Activated CD4-positive, alpha-beta T cell treated with anti-CD3 and anti-CD28 coated beads, Interleukin-2, amount 10 ng/mL, durations not matched to agents 24 days and 14 days (primary cell): ENCODE measurements at regions not wholly inside any gene's neighbourhood (a gene's known extent, or its start where the extent isn't known, plus 50 kb on each side); places are given as distances from the start of the nearest gene placed in this dataset.
"Not testable (repeated sequence)": the region's sequence is repeated elsewhere in the genome, so short reads cannot be mapped to it uniquely, and the experiment has no call there.

Experiments used
- DNase-seq: peaks from one replicate; pipeline ENCODE4 v3.0.0; 2022
- H3K27ac Mint-ChIP-seq: one replicate; pipeline ENCODE4 v1.8.0; 2022; ENCODE audit warnings: mild to moderate bottlenecking, mixed read lengths
- H3K27me3 Mint-ChIP-seq: one replicate; pipeline ENCODE4 v1.8.0; 2022; ENCODE audit warnings: mixed read lengths
- H3K36me3 Mint-ChIP-seq: one replicate; pipeline ENCODE4 v1.8.0; 2022; ENCODE audit warnings: low read depth, mild to moderate bottlenecking, mixed read lengths
- H3K4me1 Mint-ChIP-seq: one replicate; pipeline ENCODE4 v1.8.0; 2021; ENCODE audit warnings: mixed read lengths
- H3K4me3 Mint-ChIP-seq: one replicate; pipeline ENCODE4 v1.8.0; 2022; ENCODE audit warnings: mild to moderate bottlenecking, moderate library complexity, mixed read lengths
- H3K9me3 Mint-ChIP-seq: one replicate; pipeline ENCODE4 v1.8.0; 2021; ENCODE audit warnings: mixed read lengths
- intact Hi-C: fragments of 100-400 bp; cut with micrococcal nuclease; formaldehyde crosslinking; loops from one replicate; pipeline ENCODE4 v1.15.1; 2023

- peaks cover 31% of the 10 kb centered on the region for H3K9me3 Mint-ChIP-seq
- no peak for DNase-seq
- H3K27me3 Mint-ChIP-seq: no peaks in the 10 kb centered on the region
- H3K36me3 Mint-ChIP-seq: peaks cover 6% of the 10 kb centered on the region
- peaks cover 26% of the 10 kb centered on the region for H3K4me1 Mint-ChIP-seq
- intact Hi-C loops: no loop called here
- no peak overlapping the region for H3K4me3 Mint-ChIP-seq
- no peak overlapping the region for H3K27ac Mint-ChIP-seq
These were observed 591.4 kb upstream of the NR2F2 start for GRCh38 chr15:95739131-95739530.

- Mint-ChIP-seq H3K27ac (no peak overlapping the region), H3K4me3 (no peak overlapping the region), H3K27me3 (no peaks in the 10 kb centered on the region), H3K9me3 (peaks cover 22% of the 10 kb centered on the region), H3K4me1 (peaks cover 10% of the 10 kb centered on the region), H3K36me3 (no peaks in the 10 kb centered on the region)
- DNase-seq: no peak
- intact Hi-C loops: no loop called here
These were observed 588.7 kb upstream of the NR2F2 start for GRCh38 chr15:95741830-95742229.

GRCh38 chr15:95742256-95742655 is 588.2 kb upstream of the NR2F2 start:
- no peaks in the 10 kb centered on the region for H3K36me3 Mint-ChIP-seq
- H3K4me1 Mint-ChIP-seq: peaks cover 10% of the 10 kb centered on the region
- peaks cover 20% of the 10 kb centered on the region for H3K9me3 Mint-ChIP-seq
- H3K4me3 Mint-ChIP-seq: no peak overlapping the region
- H3K27ac Mint-ChIP-seq: no peak overlapping the region
- intact Hi-C loops: no loop called here
- no peak for DNase-seq
- H3K27me3 Mint-ChIP-seq: no peaks in the 10 kb centered on the region

DNA sequence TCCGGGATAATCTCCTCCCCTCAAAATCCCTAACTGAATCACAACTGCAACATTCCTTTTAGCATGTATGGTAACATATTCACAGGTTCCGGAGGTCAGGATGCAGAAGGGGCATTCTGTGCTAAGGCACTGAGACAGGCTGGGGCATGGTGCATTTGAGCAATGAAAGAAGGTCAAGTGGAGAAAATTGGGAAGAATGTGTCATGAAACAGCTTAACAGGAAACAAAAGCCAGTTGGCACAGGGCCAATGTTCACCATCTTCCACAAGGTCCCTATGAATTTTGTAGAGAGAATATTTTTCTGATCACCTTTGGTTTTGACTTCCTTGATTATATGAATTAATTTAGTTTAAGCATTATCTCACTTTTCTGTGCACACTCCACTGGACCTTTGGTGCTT is 587.7 kb upstream of the NR2F2 start:
- Mint-ChIP-seq H3K36me3 (no peaks in the 10 kb centered on the region), H3K9me3 (peaks cover 19% of the 10 kb centered on the region), H3K4me1 (peaks cover 10% of the 10 kb centered on the region), H3K4me3 (no peak overlapping the region), H3K27me3 (no peaks in the 10 kb centered on the region), H3K27ac (no peak overlapping the region)
- no peak for DNase-seq
- intact Hi-C loops: no loop called here

- H3K27me3 Mint-ChIP-seq: peaks cover 12% of the 10 kb centered on the region
- intact Hi-C loops: no loop called here
- no peaks in the 10 kb centered on the region for H3K9me3 Mint-ChIP-seq
- H3K4me3 Mint-ChIP-seq: no peak overlapping the region
- no peaks in the 10 kb centered on the region for H3K36me3 Mint-ChIP-seq
- no peak overlapping the region for H3K27ac Mint-ChIP-seq
- no peak for DNase-seq
- H3K4me1 Mint-ChIP-seq: no peaks in the 10 kb centered on the region
These were observed 573.3 kb upstream of the NR2F2 start for GRCh38 chr15:95757171-95757570.

DNA sequence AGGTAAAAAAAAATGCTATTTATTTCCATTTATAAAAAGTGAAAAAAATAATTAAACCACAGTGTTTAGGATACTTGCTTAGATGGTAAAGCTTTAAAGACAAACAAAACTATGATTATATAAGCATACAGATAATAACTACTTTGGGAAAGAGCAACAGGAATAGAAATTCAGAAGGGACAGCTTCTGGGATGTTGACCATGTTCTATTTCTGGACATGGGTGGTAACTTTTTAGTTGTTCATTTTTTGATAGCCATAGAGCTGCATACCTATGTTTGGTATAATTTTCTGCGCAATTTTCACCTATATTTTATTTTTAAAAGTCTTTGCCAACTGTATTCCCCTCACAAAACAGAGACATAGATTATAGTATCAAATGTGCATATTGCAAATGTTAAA is 572.0 kb upstream of the NR2F2 start:
- H3K4me3 Mint-ChIP-seq: no peak overlapping the region
- intact Hi-C loops: no loop called here

DNA sequence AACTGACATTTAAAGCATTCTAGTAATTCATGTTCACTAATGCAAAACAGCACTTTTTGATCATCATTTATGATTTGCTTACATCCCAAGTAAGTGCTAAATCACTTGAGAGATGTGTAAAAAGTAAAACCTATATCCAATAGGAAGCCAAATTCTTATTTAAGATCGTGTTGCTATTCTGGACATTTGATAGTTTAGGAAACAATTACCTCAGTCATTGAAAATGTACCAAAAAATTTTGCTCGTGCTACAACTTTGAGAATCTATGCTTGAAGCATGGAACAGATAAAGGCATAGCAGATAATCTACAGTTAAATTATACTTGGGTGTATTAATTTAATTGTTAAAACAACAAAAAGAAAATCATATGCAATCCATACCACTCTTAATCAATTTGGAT is 571.6 kb upstream of the NR2F2 start:
- no peaks in the 10 kb centered on the region for H3K4me1 Mint-ChIP-seq
- no peak overlapping the region for H3K27ac Mint-ChIP-seq
- no peaks in the 10 kb centered on the region for H3K36me3 Mint-ChIP-seq
- DNase-seq: no peak
- intact Hi-C loops: no loop called here
- H3K4me3 Mint-ChIP-seq: no peak overlapping the region
- H3K27me3 Mint-ChIP-seq: peaks cover 8% of the 10 kb centered on the region
- H3K9me3 Mint-ChIP-seq: no peaks in the 10 kb centered on the region

More for the DNA sequence above, 572.0 kb upstream of the NR2F2 start:
- Mint-ChIP-seq H3K27me3 (peaks cover 8% of the 10 kb centered on the region), H3K27ac (no peak overlapping the region), H3K4me1 (no peaks in the 10 kb centered on the region), H3K36me3 (no peaks in the 10 kb centered on the region), H3K9me3 (no peaks in the 10 kb centered on the region)
- no peak for DNase-seq

- intact Hi-C loops: no loop called here
- no peaks in the 10 kb centered on the region for H3K9me3 Mint-ChIP-seq
- H3K4me3 Mint-ChIP-seq: no peak overlapping the region
- H3K36me3 Mint-ChIP-seq: no peaks in the 10 kb centered on the region
- no peak overlapping the region for H3K27ac Mint-ChIP-seq
- no peaks in the 10 kb centered on the region for H3K4me1 Mint-ChIP-seq
- H3K27me3 Mint-ChIP-seq: peaks cover 8% of the 10 kb centered on the region
- no peak for DNase-seq
These were observed 570.0 kb upstream of the NR2F2 start for GRCh38 chr15:95760508-95760907.

DNA sequence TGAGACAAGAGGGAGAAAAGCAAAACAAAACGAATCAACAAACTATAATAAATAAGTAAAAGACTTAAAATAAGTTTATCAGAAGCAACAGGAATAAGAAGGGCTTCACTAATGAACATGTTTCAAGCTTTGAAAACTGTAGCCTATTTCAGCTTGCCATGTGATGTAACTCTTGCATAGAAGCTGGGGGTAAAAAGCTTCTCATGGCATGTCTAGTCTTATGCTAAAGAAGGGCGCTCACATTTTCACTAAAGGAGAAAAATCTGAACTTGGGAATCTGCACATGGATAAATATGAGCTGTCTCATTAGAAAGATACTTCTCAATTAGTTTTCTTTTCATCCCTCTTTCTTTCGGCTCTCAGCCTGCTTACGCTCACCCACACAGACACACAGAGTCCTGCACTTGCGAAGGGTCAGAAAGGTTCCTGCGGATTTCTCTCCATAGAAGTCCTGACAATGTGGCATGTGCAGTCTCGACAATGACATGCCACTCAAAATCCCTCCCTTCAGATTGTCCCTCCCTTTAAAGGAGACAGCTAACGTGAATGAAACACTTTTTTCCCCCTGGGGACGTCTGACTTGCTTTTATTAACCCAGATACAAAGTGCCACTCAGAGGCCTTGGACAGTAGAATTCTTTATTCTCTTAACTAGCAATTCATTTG is 568.9 kb upstream of the NR2F2 start:
- H3K27me3 Mint-ChIP-seq: peaks cover 8% of the 10 kb centered on the region
- no peak overlapping the region for H3K4me3 Mint-ChIP-seq
- no peak overlapping the region for H3K27ac Mint-ChIP-seq
- intact Hi-C loops: no loop called here
- H3K9me3 Mint-ChIP-seq: no peaks in the 10 kb centered on the region
- H3K36me3 Mint-ChIP-seq: no peaks in the 10 kb centered on the region
- no peak for DNase-seq
- H3K4me1 Mint-ChIP-seq: no peaks in the 10 kb centered on the region

DNA sequence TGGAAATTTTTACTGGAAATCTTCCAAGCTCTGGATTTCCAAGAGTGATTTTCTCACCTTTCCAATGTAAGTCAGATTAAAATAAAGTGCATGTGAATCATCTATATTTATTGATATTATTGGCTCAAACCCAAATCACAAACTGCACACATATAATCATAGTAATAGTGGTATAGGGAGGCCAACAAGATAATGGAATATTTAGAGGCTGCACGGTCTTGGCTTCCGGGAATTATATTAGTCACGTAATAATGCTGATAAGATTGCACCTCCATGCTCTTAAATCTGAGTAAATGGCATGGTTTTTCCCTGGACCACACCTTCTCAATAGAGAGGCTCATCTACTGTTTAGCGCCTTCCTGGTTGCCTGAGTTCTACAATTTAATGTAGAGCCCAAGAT is 567.1 kb upstream of the NR2F2 start:
- H3K4me1 Mint-ChIP-seq: no peaks in the 10 kb centered on the region
- H3K9me3 Mint-ChIP-seq: no peaks in the 10 kb centered on the region
- H3K27ac Mint-ChIP-seq: no peak overlapping the region
- H3K27me3 Mint-ChIP-seq: peaks cover 4% of the 10 kb centered on the region
- DNase-seq: no peak
- H3K4me3 Mint-ChIP-seq: no peak overlapping the region
- no peaks in the 10 kb centered on the region for H3K36me3 Mint-ChIP-seq
- intact Hi-C loops: no loop called here

DNA sequence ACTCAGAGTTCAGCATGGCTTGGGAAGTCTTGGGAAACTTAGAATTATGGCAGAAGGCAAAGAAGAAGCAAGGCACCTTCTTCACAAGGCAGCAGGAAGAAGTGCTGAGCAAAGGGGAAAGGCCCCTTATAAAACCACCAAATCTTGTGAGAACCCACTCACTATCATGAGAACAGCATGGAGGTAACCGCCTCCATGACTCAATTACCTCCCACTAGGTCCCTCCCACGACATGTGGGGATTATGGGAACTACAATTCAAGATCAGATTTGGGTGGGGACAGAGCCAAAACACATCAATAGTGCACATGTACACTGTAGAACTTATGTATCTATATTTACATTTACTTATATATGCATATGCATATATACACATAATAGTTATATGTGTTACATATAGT is 565.3 kb upstream of the NR2F2 start:
- Mint-ChIP-seq H3K27ac (no peak overlapping the region), H3K4me1 (no peaks in the 10 kb centered on the region), H3K4me3 (no peak overlapping the region), H3K9me3 (no peaks in the 10 kb centered on the region), H3K27me3 (peaks cover 4% of the 10 kb centered on the region), H3K36me3 (no peaks in the 10 kb centered on the region)
- intact Hi-C loops: no loop called here
- DNase-seq: no peak

- no peaks in the 10 kb centered on the region for H3K4me1 Mint-ChIP-seq
- DNase-seq: no peak
- no peak overlapping the region for H3K4me3 Mint-ChIP-seq
- intact Hi-C loops: no loop called here
- no peaks in the 10 kb centered on the region for H3K9me3 Mint-ChIP-seq
- no peak overlapping the region for H3K27ac Mint-ChIP-seq
- no peaks in the 10 kb centered on the region for H3K36me3 Mint-ChIP-seq
- no peaks in the 10 kb centered on the region for H3K27me3 Mint-ChIP-seq
These were observed 560.3 kb upstream of the NR2F2 start for GRCh38 chr15:95770196-95770595.

DNA sequence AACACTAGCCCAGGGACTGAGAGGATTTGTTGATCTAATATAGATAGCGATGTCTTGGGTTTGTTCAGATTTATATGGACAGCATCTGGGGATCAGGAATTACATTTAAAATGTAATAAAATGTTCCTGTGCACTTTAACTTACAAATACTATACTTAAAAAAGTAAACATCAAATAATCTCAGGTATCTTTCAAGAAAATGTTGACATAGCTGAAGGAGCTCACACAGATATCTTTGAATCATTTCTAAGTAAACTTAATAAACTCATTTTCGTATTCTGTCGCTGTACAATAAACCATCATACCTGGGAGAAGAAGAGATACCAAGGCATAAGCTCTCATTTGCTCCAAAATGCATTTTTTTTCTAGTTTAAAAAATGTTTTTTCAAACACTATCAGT is 557.5 kb upstream of the NR2F2 start:
- DNase-seq: no peak
- no peaks in the 10 kb centered on the region for H3K27me3 Mint-ChIP-seq
- no peak overlapping the region for H3K27ac Mint-ChIP-seq
- H3K4me3 Mint-ChIP-seq: no peak overlapping the region
- H3K9me3 Mint-ChIP-seq: no peaks in the 10 kb centered on the region
- intact Hi-C loops: no loop called here
- H3K36me3 Mint-ChIP-seq: no peaks in the 10 kb centered on the region
- H3K4me1 Mint-ChIP-seq: no peaks in the 10 kb centered on the region

DNA sequence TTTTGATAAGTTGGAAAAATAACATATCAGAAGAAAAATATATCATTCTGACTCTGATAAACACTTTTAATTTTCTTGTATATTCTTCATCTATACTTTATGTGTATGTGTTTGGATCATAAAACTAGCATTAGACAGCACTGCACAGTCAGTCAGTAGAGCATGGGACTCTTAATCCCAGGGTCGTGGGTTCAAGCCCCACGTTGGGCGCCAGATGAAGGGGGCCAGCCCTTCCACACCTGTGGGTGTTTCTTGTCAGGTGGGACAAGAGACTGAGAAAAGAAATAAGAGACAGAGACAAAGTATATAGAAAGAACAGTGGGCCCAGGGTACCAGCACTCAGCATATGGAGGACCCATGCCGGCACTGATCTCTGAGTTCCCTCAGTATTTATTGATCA is 546.0 kb upstream of the NR2F2 start:
- Mint-ChIP-seq H3K36me3 (no peaks in the 10 kb centered on the region), H3K27ac (no peak overlapping the region), H3K27me3 (no peaks in the 10 kb centered on the region), H3K4me3 (no peak overlapping the region), H3K4me1 (no peaks in the 10 kb centered on the region), H3K9me3 (peaks cover 28% of the 10 kb centered on the region)
- intact Hi-C loops: no loop called here
- DNase-seq: no peak

DNA sequence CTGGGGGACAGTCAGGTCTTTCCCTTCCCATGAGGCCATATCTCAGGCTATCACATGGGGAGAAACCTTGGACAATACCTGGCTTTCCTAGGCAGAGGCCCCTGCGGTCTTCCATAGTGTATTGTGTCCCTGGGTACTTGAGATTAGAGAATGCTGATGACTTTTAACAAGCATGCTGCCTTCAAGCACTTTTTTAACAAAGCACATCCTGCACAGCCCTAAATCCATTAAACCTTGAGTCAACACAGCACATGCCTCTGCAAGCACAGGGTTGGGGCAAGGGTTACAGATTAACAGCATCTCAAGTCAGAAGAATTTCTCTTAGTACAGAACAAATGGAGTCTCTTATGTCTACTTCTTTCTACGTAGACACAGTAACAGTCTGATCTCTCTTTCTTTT is 545.2 kb upstream of the NR2F2 start:
- H3K4me1 Mint-ChIP-seq, H3K4me3 Mint-ChIP-seq, DNase-seq, intact Hi-C loops, H3K27me3 Mint-ChIP-seq, H3K36me3 Mint-ChIP-seq, H3K27ac Mint-ChIP-seq: not testable (repeated sequence)
- H3K9me3 Mint-ChIP-seq: peaks cover 28% of the 10 kb centered on the region
